GM12865 (cell line): ENCODE measurements at regions not wholly inside any gene's neighbourhood (a gene's known extent, or its start where the extent isn't known, plus 50 kb on each side); places are given as distances from the start of the nearest gene placed in this dataset.
A peak's percentile ranks its signal among the peaks of the same experiment; 100 is the strongest.

Experiments used
- DNase-seq: peaks from one replicate; pipeline ENCODE4 v3.0.0; 2010; ENCODE audit warnings: low read depth
- H3K4me3 ChIP-seq: 2 replicates; pipeline ENCODE4 v1.5.1; 2011; ENCODE audit warnings: mild to moderate bottlenecking, low read depth, low read length, control low read depth
- CTCF ChIP-seq: IDR thresholded peaks from 2 replicates; pipeline ENCODE4 v1.5.1; 2011; ENCODE audit warnings: low read length, control low read depth, low read depth, inconsistent platforms; ENCODE audit not compliant: insufficient read depth; ENCODE audit errors: missing control alignments

GRCh38 chr6:91464718-91465117 is 877.8 kb upstream of the MAP3K7 start:
- no peak overlapping the region for H3K4me3 ChIP-seq
- DNase-seq: no peak
- TF ChIP-seq CTCF: no peak

- no peak overlapping the region for H3K4me3 ChIP-seq
- DNase-seq: no peak
- TF ChIP-seq CTCF: no peak
Measured at GRCh38 chr6:91464201-91464600, 877.3 kb upstream of the MAP3K7 start.

GRCh38 chr6:91462241-91462640 is 875.4 kb upstream of the MAP3K7 start:
- no peak overlapping the region for H3K4me3 ChIP-seq
- no peak for TF ChIP-seq CTCF
- no peak for DNase-seq

- H3K4me3 ChIP-seq: no peak overlapping the region
- DNase-seq: no peak
- no peak for TF ChIP-seq CTCF
Measured at GRCh38 chr6:91453224-91453878, 866.5 kb upstream of the MAP3K7 start.

- no peak overlapping the region for H3K4me3 ChIP-seq
- TF ChIP-seq CTCF: no peak
- DNase-seq: no peak
Measured at GRCh38 chr6:91449539-91449938, 862.7 kb upstream of the MAP3K7 start.

- TF ChIP-seq CTCF: no peak
- H3K4me3 ChIP-seq: peak overlapping the region; percentile 11; the same call in 1 of the 2 replicates
- peak; percentile 23 for DNase-seq
Measured at GRCh38 chr6:91447530-91448254, 860.8 kb upstream of the MAP3K7 start.
